C4-2B (cell line): ENCODE measurements at regions not wholly inside any gene's neighbourhood (a gene's known extent, or its start where the extent isn't known, plus 50 kb on each side); places are given as distances from the start of the nearest gene placed in this dataset.

Experiments
- CTCF ChIP-seq: fragments of 450-650 bp; conservative IDR thresholded peaks from 2 replicates; pipeline ENCODE4 v1.5.1; 2017; ENCODE audit warnings: mild to moderate bottlenecking
- ZFX ChIP-seq: fragments of 450-650 bp; IDR thresholded peaks from 2 replicates; pipeline ENCODE4 v1.6.1; 2017

GRCh38 chr14:32009976-32010581 lies 67.0 kb upstream of the ARHGAP5 start:
- TF ChIP-seq CTCF (no peak), ZFX (no peak)
